Neural progenitor cell (in vitro differentiated cells): ENCODE measurements at regions not wholly inside any gene's neighbourhood (a gene's known extent, or its start where the extent isn't known, plus 50 kb on each side); places are given as distances from the start of the nearest gene placed in this dataset.

Experiments used
- EZH2 ChIP-seq: fragments of 200-600 bp; sonication (generic); IDR thresholded peaks from 2 replicates; pipeline ENCODE4 v1.6.1; 2017; ENCODE audit warnings: antibody characterized with exemption, mild to moderate bottlenecking, moderate library complexity
- EZH2phosphoT487 ChIP-seq: fragments of 200-600 bp; sonication (generic); IDR thresholded peaks from 2 replicates; pipeline ENCODE4 v1.6.1; 2017; ENCODE audit warnings: antibody characterized with exemption
- TF ChIP-seq, protein P1 (sequence below): fragments of 200-600 bp; sonication (generic); IDR thresholded peaks from 2 replicates; pipeline ENCODE4 v1.5.1; 2017; ENCODE audit warnings: antibody characterized with exemption, mild to moderate bottlenecking

DNA sequence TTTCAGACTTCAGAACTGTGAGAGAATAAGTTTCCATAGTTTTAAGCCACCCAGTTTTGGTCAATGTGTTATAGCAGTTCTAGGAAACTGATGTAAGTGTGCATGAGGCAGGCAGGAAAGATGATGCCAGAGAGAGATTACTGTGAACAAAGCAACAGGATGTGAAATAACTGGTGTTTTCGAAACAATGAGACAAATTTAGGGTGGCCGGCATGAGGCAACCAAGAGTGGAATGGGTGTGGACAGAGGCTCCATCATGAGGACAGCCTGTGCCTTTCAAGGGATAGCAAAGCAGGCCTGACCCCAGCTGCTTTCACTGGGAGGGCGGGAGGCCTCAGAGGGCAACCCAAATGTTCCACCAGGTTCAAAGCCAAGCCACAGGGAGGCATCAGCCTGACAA lies 67.3 kb upstream of the UCN3 start:
- TF ChIP-seq, protein P1, sequence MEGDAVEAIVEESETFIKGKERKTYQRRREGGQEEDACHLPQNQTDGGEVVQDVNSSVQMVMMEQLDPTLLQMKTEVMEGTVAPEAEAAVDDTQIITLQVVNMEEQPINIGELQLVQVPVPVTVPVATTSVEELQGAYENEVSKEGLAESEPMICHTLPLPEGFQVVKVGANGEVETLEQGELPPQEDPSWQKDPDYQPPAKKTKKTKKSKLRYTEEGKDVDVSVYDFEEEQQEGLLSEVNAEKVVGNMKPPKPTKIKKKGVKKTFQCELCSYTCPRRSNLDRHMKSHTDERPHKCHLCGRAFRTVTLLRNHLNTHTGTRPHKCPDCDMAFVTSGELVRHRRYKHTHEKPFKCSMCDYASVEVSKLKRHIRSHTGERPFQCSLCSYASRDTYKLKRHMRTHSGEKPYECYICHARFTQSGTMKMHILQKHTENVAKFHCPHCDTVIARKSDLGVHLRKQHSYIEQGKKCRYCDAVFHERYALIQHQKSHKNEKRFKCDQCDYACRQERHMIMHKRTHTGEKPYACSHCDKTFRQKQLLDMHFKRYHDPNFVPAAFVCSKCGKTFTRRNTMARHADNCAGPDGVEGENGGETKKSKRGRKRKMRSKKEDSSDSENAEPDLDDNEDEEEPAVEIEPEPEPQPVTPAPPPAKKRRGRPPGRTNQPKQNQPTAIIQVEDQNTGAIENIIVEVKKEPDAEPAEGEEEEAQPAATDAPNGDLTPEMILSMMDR = no peak
- TF ChIP-seq EZH2 = no peak
- no peak for TF ChIP-seq EZH2phosphoT487
